Esophagus squamous epithelium (tissue), 4 donors: ENCODE measurements at regions not wholly inside any gene's neighbourhood (a gene's known extent, or its start where the extent isn't known, plus 50 kb on each side); places are given as distances from the start of the nearest gene placed in this dataset.

Source experiments
- POLR2A ChIP-seq, 4 donors: fragments of 450-650 bp; IDR thresholded peaks; one replicate each; pipeline ENCODE4 v1.6.1; 2017; ENCODE audit warnings: antibody characterized with exemption in 4 of 4, mild to moderate bottlenecking in 4 of 4, moderate library complexity in 3 of 4
- TF ChIP-seq, protein P1 (sequence below), 6 experiments: fragments of 450-650 bp in 4 of 6; fragments of 200-600 bp in 2 of 6; sonication (generic) in 2 of 6; IDR thresholded peaks; one replicate each; pipeline ENCODE4 v1.5.1; 2016 to 2019; ENCODE audit warnings: antibody characterized with exemption in 6 of 6, mild to moderate bottlenecking in 4 of 6, moderate library complexity in 4 of 6

DNA sequence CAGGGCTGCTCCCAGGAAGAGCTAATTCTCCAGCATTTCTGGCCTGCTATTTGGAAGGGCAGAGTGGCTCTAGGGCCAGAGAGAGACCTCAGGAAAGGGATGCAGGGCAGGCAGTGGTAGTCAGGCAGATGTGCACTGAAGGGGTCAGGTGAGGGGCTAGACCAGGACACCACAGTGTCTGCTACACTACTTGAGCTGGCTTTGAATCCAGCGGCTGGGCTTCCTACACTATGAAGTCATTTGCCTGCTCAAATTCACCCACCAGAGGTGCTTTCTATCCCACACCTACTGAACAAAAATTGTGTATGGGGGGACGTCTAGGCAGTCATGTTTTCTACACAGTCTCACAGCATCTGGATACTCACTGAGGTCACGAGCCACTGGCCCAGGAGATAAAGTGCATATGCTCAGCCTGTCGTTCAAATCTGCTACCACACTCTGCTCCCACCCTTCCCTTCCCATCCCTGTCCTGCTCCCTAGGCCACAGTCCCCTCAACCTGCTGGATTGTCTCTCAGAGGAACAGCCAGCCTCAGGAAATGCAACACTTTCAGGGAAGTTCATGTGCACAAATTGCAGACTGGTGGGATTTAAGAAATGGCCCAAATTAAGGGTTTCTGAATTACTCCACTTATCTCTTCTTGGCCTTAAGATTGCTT, 49.9 kb upstream of the SLC6A11 start:
- TF ChIP-seq, protein P1, sequence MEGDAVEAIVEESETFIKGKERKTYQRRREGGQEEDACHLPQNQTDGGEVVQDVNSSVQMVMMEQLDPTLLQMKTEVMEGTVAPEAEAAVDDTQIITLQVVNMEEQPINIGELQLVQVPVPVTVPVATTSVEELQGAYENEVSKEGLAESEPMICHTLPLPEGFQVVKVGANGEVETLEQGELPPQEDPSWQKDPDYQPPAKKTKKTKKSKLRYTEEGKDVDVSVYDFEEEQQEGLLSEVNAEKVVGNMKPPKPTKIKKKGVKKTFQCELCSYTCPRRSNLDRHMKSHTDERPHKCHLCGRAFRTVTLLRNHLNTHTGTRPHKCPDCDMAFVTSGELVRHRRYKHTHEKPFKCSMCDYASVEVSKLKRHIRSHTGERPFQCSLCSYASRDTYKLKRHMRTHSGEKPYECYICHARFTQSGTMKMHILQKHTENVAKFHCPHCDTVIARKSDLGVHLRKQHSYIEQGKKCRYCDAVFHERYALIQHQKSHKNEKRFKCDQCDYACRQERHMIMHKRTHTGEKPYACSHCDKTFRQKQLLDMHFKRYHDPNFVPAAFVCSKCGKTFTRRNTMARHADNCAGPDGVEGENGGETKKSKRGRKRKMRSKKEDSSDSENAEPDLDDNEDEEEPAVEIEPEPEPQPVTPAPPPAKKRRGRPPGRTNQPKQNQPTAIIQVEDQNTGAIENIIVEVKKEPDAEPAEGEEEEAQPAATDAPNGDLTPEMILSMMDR (IDR thresholded peaks at IDR 0.05) = no peak
- TF ChIP-seq POLR2A (IDR thresholded peaks at IDR 0.05) = no peak
